NCI-H1105 treated with DMSO at 0.1 percent for 48 hours (cell line): ENCODE measurements at regions not wholly inside any gene's neighbourhood (a gene's known extent, or its start where the extent isn't known, plus 50 kb on each side); places are given as distances from the start of the nearest gene placed in this dataset.
"Not testable (repeated sequence)": the region's sequence is repeated elsewhere in the genome, so short reads cannot be mapped to it uniquely, and the experiment has no call there.

Experiments
- DNase-seq: peaks from one replicate; lab custom pipeline; 2025; lab: John Stamatoyannopoulos, UW

DNA sequence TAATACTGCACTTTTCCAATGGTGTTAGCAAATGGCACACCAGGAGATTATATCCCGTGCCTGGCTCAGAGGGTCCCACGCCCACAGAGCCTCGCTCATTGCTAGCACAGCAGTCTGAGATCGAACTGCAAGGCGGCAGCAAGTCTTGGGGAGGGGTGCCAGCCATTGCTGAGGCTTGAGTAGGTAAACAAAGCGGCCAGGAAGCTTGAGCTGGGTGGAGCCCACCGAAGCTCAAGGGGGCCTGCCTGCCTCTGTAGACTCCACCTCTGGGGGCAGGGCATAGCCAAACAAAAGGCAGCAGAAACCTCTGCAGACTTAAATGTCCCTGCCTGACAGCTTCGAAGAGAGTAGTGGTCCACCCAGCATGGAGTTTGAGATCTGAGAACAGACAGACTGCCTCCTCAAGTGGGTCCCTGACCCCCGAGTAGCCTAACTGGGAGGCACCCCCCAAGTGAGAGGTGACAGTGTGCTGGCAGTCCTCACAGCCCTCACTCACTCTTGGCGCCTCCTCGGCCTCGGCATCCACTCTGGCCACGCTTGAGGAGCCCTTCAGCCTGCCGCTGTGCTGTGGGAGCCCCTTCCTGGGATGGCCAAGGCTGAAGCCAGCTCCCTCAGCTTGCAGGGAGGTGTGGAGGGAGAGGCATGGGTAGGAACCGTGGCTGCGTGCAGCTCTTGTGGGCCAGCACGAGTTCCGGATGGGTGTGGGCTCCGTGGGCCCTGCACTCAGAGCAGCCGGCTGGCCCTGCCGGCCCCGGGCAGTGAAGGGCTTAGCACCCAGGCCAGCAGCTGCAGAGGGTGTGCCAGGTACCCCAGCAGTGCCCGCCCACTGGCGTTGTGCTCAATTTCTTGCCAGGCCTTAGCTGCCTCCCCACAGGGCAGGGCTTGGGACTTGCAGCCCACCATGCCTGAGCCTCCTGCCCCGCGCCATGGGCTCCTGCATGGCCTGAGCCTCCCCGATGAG lies 188.0 kb downstream of the MMUT start:
- not testable (repeated sequence) for DNase-seq

DNA sequence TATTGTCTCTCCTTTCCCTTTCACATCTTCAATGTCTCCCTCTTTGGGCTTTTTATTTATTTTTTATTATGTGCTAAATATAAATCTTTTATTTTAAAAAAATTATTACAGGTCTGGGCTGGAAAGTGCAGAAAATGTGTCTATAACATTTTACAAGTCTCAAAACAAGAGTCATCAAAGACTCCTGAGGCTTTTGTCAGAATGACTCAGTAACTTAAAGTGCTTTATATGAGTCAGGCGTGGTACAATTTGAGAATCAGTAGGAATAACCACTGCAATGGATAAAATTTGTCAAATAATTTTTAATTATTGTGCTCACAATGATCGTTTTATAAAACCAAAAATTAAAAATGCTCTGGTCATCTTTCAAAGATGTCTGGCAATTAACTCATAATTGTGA lies 193.9 kb downstream of the MMUT start:
- no peak for DNase-seq

DNA sequence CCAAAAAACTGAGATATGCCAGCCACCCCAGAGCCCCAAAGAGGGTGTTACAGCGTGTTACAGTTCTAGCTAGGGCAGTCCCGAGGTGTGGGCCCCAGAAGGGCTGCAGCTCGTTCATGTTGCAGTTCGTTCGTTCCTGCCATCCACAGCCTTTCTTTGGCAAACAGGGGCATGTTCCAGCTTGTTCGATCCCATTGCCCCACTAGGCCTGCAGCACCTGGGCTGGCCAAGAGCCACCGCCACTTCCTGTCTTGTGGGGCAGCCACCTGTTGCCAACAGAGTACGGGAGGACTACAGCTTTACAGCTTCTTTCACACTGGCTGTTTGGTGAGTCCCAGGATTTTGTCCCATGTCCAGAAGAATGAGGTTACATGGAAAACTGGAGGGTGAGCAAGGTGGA lies 198.1 kb downstream of the MMUT start:
- DNase-seq: peak; percentile 36

DNA sequence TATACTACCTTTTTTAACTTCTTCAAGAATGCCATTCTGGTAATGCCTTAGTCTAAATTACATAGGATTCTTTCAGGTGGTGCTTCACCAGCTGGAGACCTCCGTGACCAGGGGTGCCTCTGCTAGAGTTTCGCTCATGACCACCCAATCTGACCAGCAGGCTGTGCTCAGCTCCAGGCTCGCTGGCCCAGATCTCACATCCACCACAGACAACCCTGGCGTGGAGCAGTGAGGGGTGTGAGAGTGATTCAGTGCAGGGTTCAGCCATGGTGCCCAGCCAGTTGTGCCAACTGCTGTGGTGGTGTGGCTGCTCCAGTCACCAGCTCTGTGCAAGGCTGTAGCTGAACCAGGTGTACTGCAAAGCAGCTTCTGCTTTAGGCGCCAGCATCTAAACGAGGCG lies 198.6 kb downstream of the MMUT start:
- no peak for DNase-seq

DNA sequence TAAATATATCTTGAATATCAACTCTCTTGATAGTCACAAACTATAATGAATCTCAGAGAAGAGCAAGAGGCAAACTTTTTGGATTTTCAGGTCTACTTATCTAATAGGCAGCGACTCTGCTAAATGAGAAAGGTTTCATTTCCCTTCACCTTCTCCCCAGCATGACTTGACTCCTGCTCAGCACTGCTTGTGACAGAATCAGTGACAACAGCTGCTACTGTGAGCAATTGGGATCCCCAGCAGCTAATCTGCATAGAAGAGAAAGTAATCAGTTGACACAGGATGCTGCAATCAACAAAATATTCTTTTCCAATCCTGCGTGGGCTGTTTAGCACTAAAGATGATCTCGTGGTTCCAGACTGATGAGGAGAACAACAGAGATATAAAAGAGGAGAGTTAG lies 205.5 kb downstream of the MMUT start:
- DNase-seq: no peak

DNA sequence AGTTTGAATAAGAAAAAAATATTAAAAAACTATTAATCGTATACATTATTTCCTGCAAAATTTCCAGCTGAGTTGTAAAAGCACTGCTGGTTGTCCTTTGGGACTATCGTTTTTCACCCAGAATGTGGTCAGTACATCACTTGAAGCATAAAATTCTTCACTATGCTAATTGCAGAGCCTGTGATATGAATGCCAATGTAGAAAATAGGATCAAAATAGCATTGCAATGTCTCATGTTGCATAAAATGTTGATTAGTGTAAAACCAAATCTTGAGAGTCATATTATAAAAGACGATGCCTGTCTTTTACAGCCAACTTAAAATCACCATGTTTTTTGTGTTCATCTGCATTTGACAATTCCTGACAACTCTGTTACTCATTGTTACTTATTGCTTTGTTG lies 207.7 kb downstream of the MMUT start:
- DNase-seq: no peak

DNA sequence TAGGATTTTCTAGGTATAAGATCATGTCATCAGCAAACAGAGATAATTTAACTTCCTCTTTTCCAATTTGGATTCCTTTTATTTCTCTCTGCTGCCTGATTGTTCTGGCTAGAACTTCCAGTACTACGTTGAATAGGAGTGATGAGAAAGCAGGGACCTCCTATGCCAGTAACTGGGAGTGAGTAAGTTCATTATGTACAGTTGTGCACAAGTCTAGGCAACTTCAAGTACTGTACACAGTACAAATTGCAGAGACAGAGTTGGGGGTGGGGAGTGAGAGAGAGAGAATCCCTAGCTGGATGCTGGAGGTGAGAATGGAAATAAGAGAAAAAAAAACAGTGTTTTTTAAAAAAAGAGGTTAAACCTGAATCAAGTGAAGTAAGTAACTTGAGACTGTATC lies 210.2 kb downstream of the MMUT start:
- DNase-seq: peak; percentile 63

DNA sequence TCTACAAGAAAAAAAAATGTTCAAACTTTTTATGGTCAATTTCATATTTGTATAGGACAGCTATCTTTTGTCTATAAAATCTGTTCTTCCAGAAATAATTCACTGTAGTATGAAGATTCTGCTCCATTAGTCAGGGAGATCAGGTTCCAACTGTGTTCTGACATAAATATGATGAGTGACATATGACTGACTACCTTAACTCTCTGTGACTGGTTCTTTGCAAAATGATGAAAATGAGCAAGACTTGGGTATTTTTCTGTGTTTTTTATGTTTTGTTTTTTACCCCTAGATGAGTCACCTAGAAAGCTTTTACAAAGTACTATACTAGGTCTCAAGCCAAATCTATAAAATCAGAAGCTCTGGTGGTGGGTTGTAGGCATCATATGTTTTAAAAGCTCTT lies 229.6 kb downstream of the MMUT start:
- DNase-seq: no peak

DNA sequence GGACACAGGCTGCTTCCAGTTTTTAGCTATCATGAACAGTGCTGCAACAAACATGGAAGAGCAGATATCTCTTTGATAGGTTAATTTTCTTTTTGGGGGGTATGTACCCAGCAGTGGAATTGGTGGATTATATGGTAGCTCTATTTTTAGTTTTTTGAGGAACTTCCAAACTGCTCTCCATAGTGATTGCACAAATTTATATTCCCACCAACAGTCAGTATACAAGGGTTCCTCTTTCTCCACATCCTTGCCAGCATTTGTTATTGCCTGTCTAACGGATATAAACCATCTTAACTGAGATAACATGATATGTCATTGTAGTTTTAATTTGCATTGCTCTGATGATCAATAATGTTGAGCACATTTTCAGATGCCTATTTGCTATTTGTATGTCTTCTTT lies 237.6 kb downstream of the MMUT start:
- no peak for DNase-seq

DNA sequence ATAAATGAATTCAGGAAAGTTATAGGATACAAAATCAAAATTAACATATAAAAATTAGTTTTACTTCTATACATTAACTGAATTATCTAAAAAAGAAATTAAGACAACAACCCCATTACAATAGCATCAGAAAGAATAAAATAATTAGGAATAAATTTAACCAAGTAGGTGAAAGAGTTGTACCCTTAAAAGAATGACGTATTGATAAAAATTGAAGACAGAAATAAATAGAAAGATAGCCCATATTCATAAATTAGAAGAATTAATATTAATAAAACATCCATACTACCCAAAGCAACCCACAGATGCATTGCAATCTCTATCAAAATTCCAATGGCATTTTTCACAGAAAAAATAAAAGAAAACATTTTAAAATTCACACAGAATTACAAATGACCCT lies 242.8 kb downstream of the MMUT start:
- no peak for DNase-seq

DNA sequence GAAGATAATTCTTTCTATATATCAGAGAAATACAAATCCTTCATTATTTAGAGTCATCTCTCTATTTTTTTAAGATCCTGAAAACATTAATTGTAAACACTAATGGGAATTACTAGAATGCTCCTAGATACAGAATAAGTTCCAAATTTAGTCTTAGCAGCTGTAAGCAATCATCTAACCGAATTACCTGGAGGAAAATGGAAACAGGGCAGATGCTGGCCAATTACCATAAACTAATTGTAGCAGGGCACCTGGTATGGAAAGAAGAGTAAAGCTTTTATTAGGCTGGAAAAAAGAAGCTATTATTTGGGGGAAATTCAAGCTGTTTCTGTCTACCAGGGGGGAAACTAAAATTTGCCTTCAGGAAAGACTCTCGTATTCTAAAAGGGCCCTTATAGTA lies 257.5 kb downstream of the MMUT start:
- peak; percentile 91 for DNase-seq

DNA sequence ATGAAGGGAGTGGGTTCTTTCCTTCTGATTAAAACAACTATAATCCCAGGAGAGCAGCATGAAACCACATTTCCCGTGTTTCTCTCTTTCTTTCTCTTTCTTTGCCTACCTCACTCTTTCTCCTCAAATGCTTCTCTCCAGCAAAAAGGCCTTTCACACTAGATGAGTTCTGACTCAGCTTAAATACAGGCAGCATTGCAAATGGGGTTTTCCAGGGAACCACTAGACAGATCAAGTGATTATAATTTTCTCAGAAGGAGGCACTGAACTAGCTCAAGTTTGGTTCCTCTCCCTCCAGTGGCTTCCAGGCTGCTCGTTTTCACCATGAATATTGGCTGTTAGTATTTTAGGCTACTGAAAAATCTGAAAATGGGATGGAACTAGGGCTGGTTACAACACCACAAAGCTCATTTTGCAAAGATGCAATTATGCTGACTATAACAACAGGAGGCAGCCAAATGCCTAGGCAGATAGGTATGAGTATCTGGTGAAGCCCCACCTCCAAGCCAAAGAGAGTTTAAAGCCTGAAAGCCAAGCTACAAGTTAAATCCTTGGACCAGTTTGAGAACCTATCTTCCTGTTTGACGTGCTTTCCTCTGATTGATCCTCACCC lies 260.0 kb downstream of the MMUT start:
- DNase-seq: no peak

DNA sequence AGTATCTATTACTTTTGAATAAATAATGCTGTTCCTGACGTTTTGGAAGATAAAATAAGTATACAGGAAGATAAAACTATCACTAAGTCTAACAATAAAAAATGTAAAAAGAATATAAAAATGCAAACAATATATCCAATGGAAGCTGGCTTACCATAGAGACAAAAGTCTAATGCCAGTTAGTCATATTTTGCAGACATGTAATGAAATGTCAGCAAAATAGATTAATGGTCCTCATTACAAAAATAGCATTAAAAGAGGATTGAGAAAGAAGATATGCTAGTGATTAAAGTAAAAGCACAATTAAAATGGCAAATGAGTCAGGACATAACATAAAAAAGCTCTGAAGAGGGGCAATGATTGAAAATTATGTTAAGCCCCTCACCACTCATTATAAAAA lies 265.0 kb downstream of the MMUT start:
- no peak for DNase-seq

DNA sequence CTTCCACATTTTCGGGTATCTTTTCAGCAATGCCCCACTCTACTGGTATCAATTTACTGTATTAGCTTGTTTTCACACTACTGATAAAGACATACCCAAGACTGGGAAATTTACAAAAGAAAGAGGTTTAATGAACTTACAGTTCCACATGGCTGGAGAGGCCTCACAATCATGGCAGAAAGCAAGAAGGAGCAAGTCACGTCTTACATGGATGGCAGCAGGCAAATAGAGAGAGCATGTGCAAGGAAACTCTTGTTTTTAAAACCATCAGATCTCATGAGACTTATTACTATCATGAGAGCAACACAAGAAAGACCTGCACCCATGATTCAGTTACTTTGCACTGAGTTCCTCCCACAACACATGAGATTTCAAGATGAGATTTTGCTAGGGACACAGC lies 300.7 kb downstream of the MMUT start:
- DNase-seq: not testable (repeated sequence)

DNA sequence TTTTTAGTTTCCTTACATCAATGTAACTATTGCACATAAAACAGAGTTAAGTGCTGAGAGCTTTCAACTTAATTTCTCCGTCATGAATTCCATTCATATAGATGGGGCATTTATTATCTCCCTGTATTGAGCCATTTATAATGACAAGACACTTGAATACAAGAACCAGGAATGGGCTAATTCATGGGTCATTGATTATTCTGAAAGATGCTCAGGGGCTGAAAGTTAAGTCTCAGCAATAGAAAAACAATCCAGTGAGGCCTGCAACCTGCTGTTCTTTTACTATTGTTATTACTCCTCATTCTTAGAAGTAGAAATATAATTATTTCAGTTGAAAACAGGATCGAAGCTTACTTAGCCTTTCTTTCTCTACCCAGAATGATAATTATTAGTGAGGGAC lies 307.7 kb downstream of the MMUT start:
- no peak for DNase-seq

DNA sequence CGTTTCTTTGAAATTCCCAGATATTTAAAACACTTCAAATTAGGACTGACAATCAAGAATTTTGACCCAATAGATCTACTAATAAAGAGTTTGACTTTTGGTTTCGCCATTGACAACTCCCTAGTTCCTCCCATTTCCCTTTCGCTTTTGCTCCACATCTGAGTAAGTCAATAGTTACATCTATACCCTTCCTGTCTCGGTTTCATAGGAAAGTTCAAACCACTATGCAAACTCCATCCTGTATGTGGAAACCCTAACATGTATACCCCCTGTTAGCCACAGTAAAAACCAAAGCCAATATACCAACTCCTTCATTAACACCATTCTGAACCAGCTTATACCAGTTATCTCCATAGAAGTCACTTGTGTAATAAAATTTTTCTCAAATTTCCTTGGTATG lies 311.1 kb downstream of the MMUT start:
- no peak for DNase-seq

DNA sequence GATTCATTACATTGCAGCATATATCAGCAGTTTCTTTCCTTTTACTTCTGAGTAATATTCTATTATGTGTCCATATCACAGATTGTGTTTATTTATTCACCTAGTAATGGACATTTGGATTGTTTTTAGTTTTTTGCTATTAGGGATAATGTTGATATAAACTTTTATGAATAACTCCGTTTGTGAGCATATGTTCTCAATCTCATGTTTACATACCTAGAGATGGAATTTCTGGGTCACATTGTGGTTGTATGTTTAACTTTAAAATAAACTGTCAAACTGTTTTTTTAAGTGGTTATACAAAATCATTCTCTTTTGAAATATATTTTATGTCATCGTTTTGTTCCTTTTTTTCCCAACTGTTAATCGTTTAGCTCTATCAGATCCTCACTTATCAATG lies 311.6 kb downstream of the MMUT start:
- no peak for DNase-seq

DNA sequence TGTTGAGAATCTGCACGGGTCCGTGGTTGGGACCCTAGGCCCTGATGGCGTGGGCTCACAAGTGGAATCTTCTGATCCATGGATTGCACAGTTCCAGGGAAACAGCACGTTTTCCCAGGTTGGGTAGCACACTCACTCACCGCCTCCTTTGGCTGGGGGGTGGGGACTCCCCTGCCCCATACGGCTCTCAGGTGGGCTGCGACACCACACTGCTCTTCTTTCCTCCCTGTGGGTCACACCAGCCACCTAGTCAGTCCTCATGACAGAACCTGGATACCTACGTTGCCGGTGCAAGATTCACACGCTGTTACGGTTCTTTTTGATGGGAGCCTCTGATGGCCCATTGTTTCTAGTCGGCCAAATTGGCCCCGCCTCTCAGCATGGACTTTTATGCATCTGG lies 312.0 kb downstream of the MMUT start:
- no peak for DNase-seq

DNA sequence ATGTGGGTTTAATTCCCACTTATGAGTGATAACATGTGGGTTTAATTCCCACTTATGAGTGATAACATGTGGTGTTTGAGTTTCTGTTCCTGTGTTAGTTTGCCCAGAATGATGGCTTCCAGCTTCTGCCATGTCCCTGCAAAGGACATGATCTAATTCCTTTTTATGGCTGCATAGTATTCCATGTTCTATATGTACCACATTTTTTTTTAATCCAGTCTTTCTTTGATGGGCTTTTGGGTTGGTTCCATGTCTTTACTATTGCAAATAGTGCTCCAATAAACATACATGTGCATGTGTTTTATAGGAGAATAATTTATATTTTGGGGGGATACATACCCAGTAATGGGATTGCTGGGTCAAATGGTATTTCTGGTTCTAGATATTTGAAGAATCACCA lies 317.8 kb downstream of the MMUT start:
- no peak for DNase-seq

DNA sequence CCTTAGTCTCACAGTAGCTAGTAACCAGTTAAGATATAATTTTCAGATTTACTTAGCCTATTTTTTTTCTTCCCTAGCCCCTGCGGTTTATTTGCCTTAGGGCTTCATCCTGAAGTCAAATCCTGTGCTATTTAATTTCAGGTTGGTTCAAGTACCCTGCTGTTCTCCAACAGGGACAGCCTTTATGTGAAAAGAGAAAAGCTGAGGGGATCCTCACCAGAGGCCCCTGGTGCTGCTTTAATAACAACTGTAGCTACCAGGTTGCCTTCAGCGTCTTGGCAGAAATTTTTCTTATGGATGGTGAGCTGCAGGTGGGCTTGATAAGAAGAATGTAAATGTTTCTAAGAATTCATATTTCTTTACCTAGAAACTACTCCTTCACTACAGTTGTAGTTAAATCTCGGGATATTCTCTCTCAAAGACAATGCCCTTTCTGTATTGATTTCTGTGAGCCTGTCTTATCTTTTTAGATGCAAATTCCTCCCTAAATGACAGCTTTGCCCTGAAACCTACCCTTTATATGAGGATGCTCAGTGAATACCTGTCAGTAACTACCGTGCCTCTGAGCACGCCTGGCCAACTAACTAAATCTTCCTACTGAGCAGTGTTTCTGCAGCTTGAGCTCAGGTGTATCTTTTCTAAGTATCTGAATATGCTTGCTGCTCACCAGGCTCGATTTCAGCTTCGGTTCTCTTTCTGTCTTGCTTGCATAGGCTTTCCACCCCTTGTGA lies 320.5 kb downstream of the MMUT start:
- DNase-seq: no peak

DNA sequence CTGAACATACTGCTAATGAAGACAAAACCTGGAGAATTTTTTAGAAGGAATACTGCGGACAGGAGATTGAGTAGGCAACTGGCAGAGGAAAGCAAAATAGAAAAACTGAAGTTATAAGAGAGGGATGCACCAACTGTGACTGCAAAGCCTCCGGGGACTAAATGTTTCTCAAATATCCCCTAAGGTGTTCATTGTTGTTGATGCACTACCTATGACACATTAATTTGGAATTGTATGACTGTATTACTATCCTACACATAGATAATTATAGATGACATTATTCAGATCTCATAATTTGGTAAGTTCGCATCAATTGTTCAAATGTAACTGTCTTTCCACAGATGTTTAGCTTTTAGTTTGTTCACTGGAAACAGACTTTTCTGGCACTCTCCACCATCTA lies 341.1 kb downstream of the MMUT start:
- DNase-seq: no peak

DNA sequence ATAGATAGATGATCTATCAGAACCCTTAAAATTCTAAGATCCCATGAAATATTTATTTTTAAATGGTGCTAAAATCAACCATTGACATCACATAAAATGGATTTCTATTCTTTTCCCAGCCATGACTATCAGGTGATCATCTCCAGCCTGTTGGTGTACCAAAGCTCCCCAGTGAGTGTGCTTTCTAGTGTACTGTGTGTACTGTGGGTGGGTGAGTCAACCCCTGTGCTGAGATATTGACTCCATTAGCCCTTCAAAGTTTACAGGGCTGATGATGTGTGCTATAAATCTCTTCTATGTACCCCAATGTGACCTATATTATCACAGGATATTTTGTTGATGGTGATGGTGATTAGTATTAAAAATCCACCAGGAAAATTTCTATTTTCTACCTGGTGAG lies 344.6 kb downstream of the MMUT start:
- no peak for DNase-seq

DNA sequence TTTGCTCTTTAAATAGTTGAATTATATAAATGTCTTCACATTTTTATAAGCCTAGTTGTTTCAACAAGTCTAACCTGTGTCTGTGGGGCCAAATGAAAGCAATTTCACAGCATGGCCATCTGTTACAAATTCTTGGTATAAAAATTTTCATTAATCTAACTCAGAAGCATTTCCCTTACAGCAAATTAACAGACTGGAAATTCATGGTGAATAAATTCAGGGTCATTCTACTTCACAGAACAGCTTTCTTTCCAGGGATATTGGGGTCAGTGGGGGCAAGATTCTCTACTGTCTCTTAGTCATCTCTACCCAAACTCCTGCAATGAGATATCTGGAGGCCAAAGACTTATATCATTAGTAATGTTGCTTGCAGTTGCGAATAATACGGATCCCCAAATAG lies 352.1 kb downstream of the MMUT start:
- DNase-seq: no peak
